ENCODE measurements at regions not wholly inside any gene's neighbourhood (a gene's known extent, or its start where the extent isn't known, plus 50 kb on each side); places are given as distances from the start of the nearest gene placed in this dataset.
"Not testable (repeated sequence)": the region's sequence is repeated elsewhere in the genome, so short reads cannot be mapped to it uniquely, and the experiment has no call there.

GRCh38 chr22:25281675-25282345, 62.4 kb downstream of the CRYBB2 start:
- no peak overlapping the region for H3K4me3 ChIP-seq
- no peaks in the 10 kb centered on the region for H3K4me1 ChIP-seq
- TF ChIP-seq POLR2A (IDR thresholded peaks at IDR 0.05), result no peak
- TF ChIP-seq CTCF (IDR thresholded peaks at IDR 0.05), result no peak
- TF ChIP-seq POLR2AphosphoS5 (IDR thresholded peaks at IDR 0.05; ENCODE audit: insufficient read depth in 1 of 2, low read depth in 1 of 2), result no peak
- H3K27me3 ChIP-seq, result no peaks in the 10 kb centered on the region
- no peak overlapping the region for H3K27ac ChIP-seq
- H3K9me3 ChIP-seq, result no peaks in the 10 kb centered on the region
- intact Hi-C loops (cut with DNase I), result no loop called here
- no peaks in the 10 kb centered on the region for H3K36me3 ChIP-seq
- DNase-seq (ENCODE audit: extremely low spot score in 2 of 2), result no peak

- H3K4me3 ChIP-seq, result no peak overlapping the region
- H3K36me3 ChIP-seq, result no peaks in the 10 kb centered on the region
- no peak overlapping the region for H3K27ac ChIP-seq
- intact Hi-C loops (cut with DNase I), result no loop called here
- H3K9me3 ChIP-seq, result no peaks in the 10 kb centered on the region
- DNase-seq (ENCODE audit: extremely low spot score in 2 of 2), result no peak
- no peaks in the 10 kb centered on the region for H3K4me1 ChIP-seq
- no peaks in the 10 kb centered on the region for H3K27me3 ChIP-seq
- TF ChIP-seq POLR2A (IDR thresholded peaks at IDR 0.05) (no peak), POLR2AphosphoS5 (IDR thresholded peaks at IDR 0.05; ENCODE audit: insufficient read depth in 1 of 2, low read depth in 1 of 2) (no peak), CTCF (IDR thresholded peaks at IDR 0.05) (no peak)
Measured at GRCh38 chr22:25282346-25282670, 62.9 kb downstream of the CRYBB2 start.

- H3K27ac ChIP-seq, result no peak overlapping the region
- TF ChIP-seq POLR2A (IDR thresholded peaks at IDR 0.05) (no peak), POLR2AphosphoS5 (IDR thresholded peaks at IDR 0.05; ENCODE audit: insufficient read depth in 1 of 2, low read depth in 1 of 2) (no peak), CTCF (IDR thresholded peaks at IDR 0.05) (no peak)
- no peaks in the 10 kb centered on the region for H3K9me3 ChIP-seq
- H3K4me1 ChIP-seq, result no peaks in the 10 kb centered on the region
- no peak overlapping the region for H3K4me3 ChIP-seq
- intact Hi-C loops (cut with DNase I), result no loop called here
- H3K36me3 ChIP-seq, result no peaks in the 10 kb centered on the region
- DNase-seq (ENCODE audit: extremely low spot score in 2 of 2), result no peak
- no peaks in the 10 kb centered on the region for H3K27me3 ChIP-seq
Measured at GRCh38 chr22:25282671-25283561, 63.5 kb downstream of the CRYBB2 start.

- H3K27ac ChIP-seq; DNase-seq (ENCODE audit: extremely low spot score in 2 of 2); H3K9me3 ChIP-seq; H3K4me3 ChIP-seq; intact Hi-C loops (cut with DNase I); H3K36me3 ChIP-seq; H3K4me1 ChIP-seq; H3K27me3 ChIP-seq: not testable (repeated sequence)
Measured at GRCh38 chr22:25288481-25288880, 69.0 kb downstream of the CRYBB2 start.

GRCh38 chr22:25301912-25302311, 82.5 kb downstream of the CRYBB2 start:
- intact Hi-C loops (cut with DNase I); H3K27me3 ChIP-seq; DNase-seq (ENCODE audit: extremely low spot score in 2 of 2); H3K27ac ChIP-seq; H3K4me1 ChIP-seq; H3K36me3 ChIP-seq; H3K9me3 ChIP-seq; H3K4me3 ChIP-seq: not testable (repeated sequence)

- H3K4me1 ChIP-seq; intact Hi-C loops (cut with DNase I); H3K9me3 ChIP-seq; H3K36me3 ChIP-seq; DNase-seq (ENCODE audit: extremely low spot score in 2 of 2); H3K27me3 ChIP-seq; H3K4me3 ChIP-seq; H3K27ac ChIP-seq: not testable (repeated sequence)
Measured at GRCh38 chr22:25309586-25309985, 90.1 kb downstream of the CRYBB2 start.

- intact Hi-C loops (cut with DNase I); DNase-seq (ENCODE audit: extremely low spot score in 2 of 2); H3K27ac ChIP-seq; H3K4me1 ChIP-seq; H3K4me3 ChIP-seq; H3K9me3 ChIP-seq; H3K27me3 ChIP-seq; H3K36me3 ChIP-seq: not testable (repeated sequence)
Measured at GRCh38 chr22:25311924-25312323, 92.5 kb downstream of the CRYBB2 start.

Data from vagina (tissue), 2 donors.